HEK293 (cell line): ENCODE measurements at regions not wholly inside any gene's neighbourhood (a gene's known extent, or its start where the extent isn't known, plus 50 kb on each side); places are given as distances from the start of the nearest gene placed in this dataset.

Experiments used
- CTCF ChIA-PET: fragments of 350-600 bp; formaldehyde crosslinking; extraction: SDS; loops from one replicate; lab custom pipeline; 2021; ENCODE audit warnings: antibody characterized with exemption; lab: Yijun Ruan, JAX
- POLR2A ChIA-PET: fragments of 300-600 bp; formaldehyde crosslinking; extraction: SDS; loops from one replicate; lab custom pipeline; 2020; ENCODE audit warnings: antibody characterized with exemption, inconsistent platforms; lab: Yijun Ruan, JAX
- H3K27ac ChIP-seq: fragments of 200-500 bp; sonication (Bioruptor generic); 2 replicates; pipeline ENCODE4 v1.5.1; 2014; ENCODE audit warnings: low read depth, low read length, control low read depth, inconsistent platforms; ENCODE audit errors: extremely low read depth
- H3K36me3 ChIP-seq, 2 experiments: fragments of 200-500 bp in 1 of 2; sonication (Bioruptor generic) in 1 of 2; 1 replicate in 1 of 2; 2 replicates in 1 of 2; pipeline ENCODE4 v1.5.1; 2014 to 2017; ENCODE audit warnings: inconsistent platforms in 2 of 2, low read length in 2 of 2; ENCODE audit not compliant: control insufficient read depth in 2 of 2, insufficient read depth in 1 of 2
- H3K4me1 ChIP-seq: fragments of 200-500 bp; sonication (Bioruptor generic); 2 replicates; pipeline ENCODE4 v1.5.1; 2014; ENCODE audit warnings: mild to moderate bottlenecking, low read length, inconsistent platforms; ENCODE audit not compliant: control insufficient read depth, insufficient read depth
- H3K4me3 ChIP-seq: 2 replicates; pipeline ENCODE4 v1.5.1; 2011; ENCODE audit warnings: low read depth, mild to moderate bottlenecking, control low read depth, low read length, moderate library complexity
- H3K9me3 ChIP-seq: fragments of 200-500 bp; sonication (Bioruptor generic); 2 replicates; pipeline ENCODE4 v1.5.1; 2014; ENCODE audit warnings: low read depth, low read length, inconsistent platforms; ENCODE audit not compliant: control insufficient read depth, insufficient read depth
- BCL6B ChIP-seq: fragments of 450-650 bp; formaldehyde crosslinking; IDR thresholded peaks from 2 replicates; pipeline ENCODE4 v1.5.1; 2017; ENCODE audit warnings: missing biosample characterization, missing genetic modification characterization
- HOXC10 ChIP-seq: sonication (generic); formaldehyde crosslinking; IDR thresholded peaks from 2 replicates; pipeline ENCODE4 v1.8.1; 2023; ENCODE audit warnings: mild to moderate bottlenecking, missing genetic modification reagents
- KLF16 ChIP-seq: fragments of 450-650 bp; formaldehyde crosslinking; IDR thresholded peaks from 2 replicates; pipeline ENCODE4 v1.5.1; 2017; ENCODE audit warnings: missing biosample characterization, missing genetic modification characterization
- ZBTB1 ChIP-seq: fragments of 450-650 bp; formaldehyde crosslinking; IDR thresholded peaks from 2 replicates; pipeline ENCODE4 v1.5.1; 2016; ENCODE audit warnings: missing biosample characterization, missing genetic modification characterization
- ZBTB20 ChIP-seq: fragments of 450-650 bp; formaldehyde crosslinking; IDR thresholded peaks from 2 replicates; pipeline ENCODE4 v1.5.1; 2016; ENCODE audit warnings: missing biosample characterization, missing genetic modification characterization
- ZNF157 ChIP-seq: fragments of 450-650 bp; formaldehyde crosslinking; IDR thresholded peaks from 2 replicates; pipeline ENCODE4 v1.5.1; 2016; ENCODE audit warnings: missing biosample characterization, missing genetic modification characterization
- ZNF202 ChIP-seq: fragments of 450-650 bp; formaldehyde crosslinking; IDR thresholded peaks from 2 replicates; pipeline ENCODE4 v1.5.1; 2016; ENCODE audit warnings: missing biosample characterization, missing genetic modification characterization, borderline replicate concordance
- ZNF518A ChIP-seq: fragments of 450-650 bp; formaldehyde crosslinking; conservative IDR thresholded peaks from 2 replicates; pipeline ENCODE4 v1.5.1; 2016; ENCODE audit warnings: low read depth, missing biosample characterization, missing genetic modification characterization
- TF ChIP-seq, protein P1 (sequence below): fragments of 450-650 bp; formaldehyde crosslinking; IDR thresholded peaks from 2 replicates; pipeline ENCODE4 v1.5.1; 2016; ENCODE audit warnings: missing biosample characterization, missing genetic modification characterization
- TF ChIP-seq, protein P2 (sequence below): fragments of 450-650 bp; formaldehyde crosslinking; IDR thresholded peaks from 2 replicates; pipeline ENCODE4 v1.5.1; 2016; ENCODE audit warnings: missing biosample characterization, missing genetic modification characterization

GRCh38 chr15:62912282-62912681 is 130.3 kb upstream of the TPM1 start:
- ChIA-PET CTCF (interaction anchor here (0.6 to 0.9 kb wide), 2 partner anchors 17 to 135 kb away, joined by 3 to 4 read pairs; no protein-coding TSS in a partner anchor), POLR2A (interaction anchor here (0.9 to 1.2 kb wide), 2 partner anchors 11 to 17 kb away, joined by 3 read pairs; no protein-coding TSS in a partner anchor)
- H3K4me3 ChIP-seq = no peak overlapping the region

More at GRCh38 chr15:62912282-62912681, 130.3 kb upstream of the TPM1 start:
- no peaks in the 10 kb centered on the region for H3K36me3 ChIP-seq
- no peak for TF ChIP-seq ZNF518A (tag by site-specific recombination)
- TF ChIP-seq, protein P1, sequence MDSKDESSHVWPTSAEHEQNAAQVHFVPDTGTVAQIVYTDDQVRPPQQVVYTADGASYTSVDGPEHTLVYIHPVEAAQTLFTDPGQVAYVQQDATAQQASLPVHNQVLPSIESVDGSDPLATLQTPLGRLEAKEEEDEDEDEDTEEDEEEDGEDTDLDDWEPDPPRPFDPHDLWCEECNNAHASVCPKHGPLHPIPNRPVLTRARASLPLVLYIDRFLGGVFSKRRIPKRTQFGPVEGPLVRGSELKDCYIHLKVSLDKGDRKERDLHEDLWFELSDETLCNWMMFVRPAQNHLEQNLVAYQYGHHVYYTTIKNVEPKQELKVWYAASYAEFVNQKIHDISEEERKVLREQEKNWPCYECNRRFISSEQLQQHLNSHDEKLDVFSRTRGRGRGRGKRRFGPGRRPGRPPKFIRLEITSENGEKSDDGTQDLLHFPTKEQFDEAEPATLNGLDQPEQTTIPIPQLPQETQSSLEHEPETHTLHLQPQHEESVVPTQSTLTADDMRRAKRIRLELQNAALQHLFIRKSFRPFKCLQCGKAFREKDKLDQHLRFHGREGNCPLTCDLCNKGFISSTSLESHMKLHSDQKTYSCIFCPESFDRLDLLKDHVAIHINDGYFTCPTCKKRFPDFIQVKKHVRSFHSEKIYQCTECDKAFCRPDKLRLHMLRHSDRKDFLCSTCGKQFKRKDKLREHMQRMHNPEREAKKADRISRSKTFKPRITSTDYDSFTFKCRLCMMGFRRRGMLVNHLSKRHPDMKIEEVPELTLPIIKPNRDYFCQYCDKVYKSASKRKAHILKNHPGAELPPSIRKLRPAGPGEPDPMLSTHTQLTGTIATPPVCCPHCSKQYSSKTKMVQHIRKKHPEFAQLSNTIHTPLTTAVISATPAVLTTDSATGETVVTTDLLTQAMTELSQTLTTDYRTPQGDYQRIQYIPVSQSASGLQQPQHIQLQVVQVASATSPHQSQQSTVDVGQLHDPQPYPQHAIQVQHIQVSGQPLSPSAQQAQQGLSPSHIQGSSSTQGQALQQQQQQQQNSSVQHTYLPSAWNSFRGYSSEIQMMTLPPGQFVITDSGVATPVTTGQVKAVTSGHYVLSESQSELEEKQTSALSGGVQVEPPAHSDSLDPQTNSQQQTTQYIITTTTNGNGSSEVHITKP = no peak
- TF ChIP-seq ZBTB20 (tag by site-specific recombination) = no peak
- TF ChIP-seq, protein P2, sequence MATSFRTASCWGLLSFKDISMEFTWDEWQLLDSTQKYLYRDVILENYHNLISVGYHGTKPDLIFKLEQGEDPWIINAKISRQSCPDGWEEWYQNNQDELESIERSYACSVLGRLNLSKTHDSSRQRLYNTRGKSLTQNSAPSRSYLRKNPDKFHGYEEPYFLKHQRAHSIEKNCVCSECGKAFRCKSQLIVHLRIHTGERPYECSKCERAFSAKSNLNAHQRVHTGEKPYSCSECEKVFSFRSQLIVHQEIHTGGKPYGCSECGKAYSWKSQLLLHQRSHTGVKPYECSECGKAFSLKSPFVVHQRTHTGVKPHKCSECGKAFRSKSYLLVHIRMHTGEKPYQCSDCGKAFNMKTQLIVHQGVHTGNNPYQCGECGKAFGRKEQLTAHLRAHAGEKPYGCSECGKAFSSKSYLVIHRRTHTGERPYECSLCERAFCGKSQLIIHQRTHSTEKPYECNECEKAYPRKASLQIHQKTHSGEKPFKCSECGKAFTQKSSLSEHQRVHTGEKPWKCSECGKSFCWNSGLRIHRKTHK (tag by site-specific recombination) = no peak
- TF ChIP-seq KLF16 (tag by site-specific recombination) = no peak
- no peak for TF ChIP-seq ZBTB1 (tag by site-specific recombination)
- TF ChIP-seq ZNF157 (tag by site-specific recombination) = no peak
- TF ChIP-seq BCL6B (tag by site-specific recombination) = no peak
- TF ChIP-seq HOXC10 (CRISPR knock-in tag) = no peak
- no peak for TF ChIP-seq ZNF202 (tag by site-specific recombination)
- no peaks in the 10 kb centered on the region for H3K9me3 ChIP-seq
- H3K4me1 ChIP-seq = no peaks in the 10 kb centered on the region
- H3K27ac ChIP-seq = no peak overlapping the region
